GM12878 (cell line): ENCODE measurements at regions not wholly inside any gene's neighbourhood (a gene's known extent, or its start where the extent isn't known, plus 50 kb on each side); places are given as distances from the start of the nearest gene placed in this dataset.

Experiments used
- ATAC-seq: fragments of 200-7000 bp; cut with Tn5 transposase; 3 replicates; pipeline ENCODE4 v1.9.1; 2020; ENCODE audit warnings: mild to moderate bottlenecking, moderate library complexity
- BruUV-seq: library from RNA; stranded (reverse); fragments of 400-500 nt; replicated peaks from 2 replicates; lab custom pipeline; 2021; lab: Mats Ljungman, UMichigan
- CTCF ChIA-PET: fragments of 300-600 bp; sonication (Branson Sonifier 250); formaldehyde crosslinking; extraction: SDS; loops from one replicate; lab custom pipeline; 2021; ENCODE audit warnings: inconsistent platforms; lab: Yijun Ruan, JAX
- POLR2A ChIA-PET: fragments of 350-600 bp; formaldehyde crosslinking; extraction: SDS; loops from one replicate; lab custom pipeline; 2021; ENCODE audit warnings: inconsistent platforms; lab: Charles Lee
- RAD21 ChIA-PET: fragments of 300-600 bp; sonication (Branson Sonifier 250); formaldehyde crosslinking; loops from one replicate; lab custom pipeline; 2023; ENCODE audit warnings: antibody characterized with exemption; ENCODE audit not compliant: unreplicated experiment; lab: Charles Lee
- SMC1A ChIA-PET: fragments of 300-600 bp; sonication (Branson Sonifier 250); formaldehyde crosslinking; loops from one replicate; lab custom pipeline; 2023; ENCODE audit not compliant: unreplicated experiment, uncharacterized antibody; lab: Charles Lee
- DNase-seq: peaks from one replicate; pipeline ENCODE4 v3.0.0-alpha.2; 2011; ENCODE audit warnings: low read depth, low spot score
- FAIRE-seq: peaks from 3 replicates; lab custom pipeline; 2011; peaks lifted over from hg19 to GRCh38; lab: Jason Lieb, UNC
- H2AFZ ChIP-seq: 2 replicates; pipeline ENCODE4 v1.6.0; 2011; ENCODE audit warnings: low read depth, low read length, control low read depth; ENCODE audit not compliant: control insufficient read depth
- H3K27ac ChIP-seq: 2 replicates; pipeline ENCODE4 v1.5.1; 2011; ENCODE audit warnings: control low read depth; ENCODE audit not compliant: control insufficient read depth, insufficient read depth
- H3K27me3 ChIP-seq, 2 experiments: replicated peaks in 1 of 2; 2 replicates each; pipeline versions ENCODE4 v1.6.0 to v1.6.1; 2011; ENCODE audit warnings: low read length in 1 of 2; ENCODE audit not compliant: control insufficient read depth in 2 of 2, insufficient read depth in 2 of 2
- H3K36me3 ChIP-seq, 2 experiments: 2 replicates each; pipeline ENCODE4 v1.5.1; 2011; ENCODE audit warnings: low read length in 1 of 2; ENCODE audit not compliant: control insufficient read depth in 2 of 2, insufficient read depth in 2 of 2
- H3K4me1 ChIP-seq: 2 replicates; pipeline ENCODE4 v1.6.1; 2011; ENCODE audit warnings: mild to moderate bottlenecking, low read length, moderate library complexity, mixed read lengths; ENCODE audit not compliant: control insufficient read depth, insufficient read depth
- H3K4me2 ChIP-seq: 2 replicates; pipeline ENCODE4 v1.6.0; 2011; ENCODE audit warnings: control low read depth; ENCODE audit not compliant: control insufficient read depth, insufficient read depth
- H3K4me3 ChIP-seq: fragments of 200-600 bp; sonication (generic); 2 replicates; pipeline ENCODE4 v1.5.1; 2016
- H3K79me2 ChIP-seq: 2 replicates; pipeline ENCODE4 v1.6.0; 2011; ENCODE audit warnings: low read length; ENCODE audit not compliant: control insufficient read depth, insufficient read depth
- H3K9ac ChIP-seq: 2 replicates; pipeline ENCODE4 v1.8.0; 2011; ENCODE audit warnings: low read length, control low read depth, mixed read lengths; ENCODE audit not compliant: control insufficient read depth, insufficient read depth
- H3K9me3 ChIP-seq: replicated peaks from 3 replicates; pipeline ENCODE4 v1.5.1; 2011; ENCODE audit warnings: mild to moderate bottlenecking, low read length; ENCODE audit not compliant: control insufficient read depth, insufficient read depth
- H4K20me1 ChIP-seq: 2 replicates; pipeline ENCODE4 v1.6.0; 2011; ENCODE audit not compliant: control insufficient read depth, insufficient read depth
- ATF2 ChIP-seq: IDR thresholded peaks from 2 replicates; pipeline ENCODE4 v1.6.1; 2012; ENCODE audit warnings: low read length, inconsistent platforms
- CHD2 ChIP-seq: IDR thresholded peaks from 2 replicates; pipeline ENCODE4 v1.6.1; 2011; ENCODE audit warnings: low read depth, low read length, improper control_type of control experiment, borderline replicate concordance
- CREB1 ChIP-seq: IDR thresholded peaks from 2 replicates; pipeline ENCODE4 v1.6.1; 2012; ENCODE audit warnings: low read depth, mild to moderate bottlenecking, inconsistent platforms
- E2F4 ChIP-seq: IDR thresholded peaks from 2 replicates; pipeline ENCODE4 v1.6.1; 2012; ENCODE audit warnings: low read depth, low read length, improper control_type of control experiment
- E2F8 ChIP-seq: fragments of 450-650 bp; IDR thresholded peaks from 2 replicates; pipeline ENCODE4 v1.6.1; 2018; ENCODE audit warnings: mild to moderate bottlenecking, low read depth, moderate library complexity; ENCODE audit not compliant: partially characterized antibody
- E4F1 ChIP-seq: fragments of 450-650 bp; IDR thresholded peaks from 2 replicates; pipeline ENCODE4 v1.6.1; 2018; ENCODE audit warnings: borderline replicate concordance, mild to moderate bottlenecking; ENCODE audit not compliant: partially characterized antibody
- KLF5 ChIP-seq: fragments of 450-650 bp; IDR thresholded peaks from 2 replicates; pipeline ENCODE4 v1.6.1; 2014; ENCODE audit warnings: mild to moderate bottlenecking; ENCODE audit not compliant: partially characterized antibody
- SRF ChIP-seq, 2 experiments: IDR thresholded peaks; 2 replicates each; pipeline ENCODE4 v1.6.1; 2011; ENCODE audit warnings: low read depth in 2 of 2, low read length in 2 of 2, mild to moderate bottlenecking in 1 of 2, moderate library complexity in 1 of 2
- ZBTB4 ChIP-seq: fragments of 450-650 bp; formaldehyde crosslinking; IDR thresholded peaks from 2 replicates; pipeline ENCODE4 v1.4.0; 2022; ENCODE audit warnings: mild to moderate bottlenecking, moderate library complexity
- ZNF207 ChIP-seq: fragments of 450-650 bp; IDR thresholded peaks from 2 replicates; pipeline ENCODE4 v1.6.1; 2014; ENCODE audit warnings: antibody characterized with exemption, mild to moderate bottlenecking, borderline replicate concordance
- ZNF384 ChIP-seq: IDR thresholded peaks from 2 replicates; pipeline ENCODE4 v1.6.1; 2012; ENCODE audit warnings: low read depth, mild to moderate bottlenecking, low read length, improper control_type of control experiment, borderline replicate concordance
- WGBS: methylation state at CpG from one replicate; pipeline ENCODE4 v1.1.6; 2016; ENCODE audit warnings: low lambda C conversion rate; ENCODE audit not compliant: insufficient replicate concordance, insufficient coverage; ENCODE audit errors: missing lambda C conversion rate; 5-methylcytosine and 5-hydroxymethylcytosine counted together
- in situ Hi-C: fragments of 300-500 bp; cut with MboI; formaldehyde crosslinking; loops from 9 replicates; pipeline ENCODE4 v1.14.3; 2018; ENCODE audit warnings: mixed read lengths
- intact Hi-C: fragments of 100-400 bp; cut with micrococcal nuclease; formaldehyde crosslinking; loops from one replicate; pipeline ENCODE4 v1.14.2; 2022; ENCODE audit not compliant: unreplicated experiment

GRCh38 chr10:4051011-4051640, 266.1 kb upstream of the KLF6 start:
- intact Hi-C loops (no loop called here), in situ Hi-C loops (no loop called here)
- Histone ChIP-seq H3K9ac (no peak overlapping the region), H3K4me1 (no peaks in the 10 kb centered on the region), H3K4me2 (peak overlapping the region; percentile 22; the same call in 1 of the 2 replicates), H3K27ac (no peak overlapping the region), H3K36me3 (no peaks in the 10 kb centered on the region), H3K79me2 (no peaks in the 10 kb centered on the region), H3K4me3 (no peak overlapping the region; the same call in 1 of the 2 replicates), H4K20me1 (no peaks in the 10 kb centered on the region), H3K9me3 (no peaks in the 10 kb centered on the region; the same call in 2 of the 3 replicates), H3K27me3 (no peaks in the 10 kb centered on the region), H2AFZ (peak overlapping the region; percentile 61)
- ChIA-PET POLR2A (interaction anchor here (0.7 kb wide), 1 partner anchor 149 kb away, joined by 3 read pairs; no protein-coding TSS in a partner anchor), CTCF (interaction anchor here (0.6 to 0.7 kb wide), 4 partner anchors 96 to 653 kb away, joined by 3 to 4 read pairs (median 3); no protein-coding TSS in a partner anchor), RAD21 (no interaction called here), SMC1A (interaction anchor here (0.8 to 1.1 kb wide), 2 partner anchors 9 to 174 kb away, joined by 3 read pairs; no protein-coding TSS in a partner anchor)
- BruUV-seq: no TSS peak
- no peak for ATAC-seq
- under 1% methylated on average over 8 of the region's 8 CpGs for WGBS
- DNase-seq: no peak
- FAIRE-seq: no peak
- TF ChIP-seq ZNF207 (no peak), ZNF384 (no peak), ATF2 (no peak), E2F4 (no peak), ZBTB4 (CRISPR knock-in tag) (no peak), CREB1 (no peak), E4F1 (no peak), CHD2 (no peak), SRF (IDR thresholded peaks at IDR 0.05; ENCODE audit: low read depth in 2 of 2, low read length in 2 of 2) (no peak), E2F8 (no peak), KLF5 (no peak)
